Aorta (tissue), 5 donors: ENCODE measurements at regions not wholly inside any gene's neighbourhood (a gene's known extent, or its start where the extent isn't known, plus 50 kb on each side); places are given as distances from the start of the nearest gene placed in this dataset.
"Not testable (repeated sequence)": the region's sequence is repeated elsewhere in the genome, so short reads cannot be mapped to it uniquely, and the experiment has no call there.

Experiments used
- ATAC-seq: fragments of 200-7000 bp; cut with Tn5 transposase; one replicate; pipeline ENCODE4 v1.9.1; 2022; ENCODE audit warnings: moderate library complexity; ENCODE audit not compliant: low FRiP score
- DNase-seq, 2 donors: peaks; one replicate each; pipeline ENCODE4 v3.0.0-alpha.2; 2020
- H3K27ac ChIP-seq, 2 donors: one replicate each; pipeline ENCODE4 v1.5.1; 2013; ENCODE audit warnings: low read length in 2 of 2, mild to moderate bottlenecking in 2 of 2, moderate library complexity in 2 of 2, control low read depth in 1 of 2, inconsistent platforms in 1 of 2, low read depth in 1 of 2
- H3K27me3 ChIP-seq, 2 donors: one replicate each; pipeline ENCODE4 v1.6.1; 2013; ENCODE audit warnings: control low read depth in 1 of 2, low read length in 1 of 2, mild to moderate bottlenecking in 1 of 2, moderate library complexity in 1 of 2; ENCODE audit not compliant: insufficient read depth in 2 of 2, control insufficient read depth in 1 of 2
- H3K36me3 ChIP-seq, 2 donors: one replicate each; pipeline ENCODE4 v1.6.1; 2013; ENCODE audit warnings: control low read depth in 1 of 2, low read length in 1 of 2, mild to moderate bottlenecking in 1 of 2; ENCODE audit not compliant: insufficient read depth in 2 of 2, control insufficient read depth in 1 of 2
- H3K4me1 ChIP-seq, 2 donors: one replicate each; pipeline ENCODE4 v1.6.1; 2013; ENCODE audit warnings: low read length in 2 of 2, control low read depth in 1 of 2, mild to moderate bottlenecking in 1 of 2, moderate library complexity in 1 of 2; ENCODE audit not compliant: insufficient read depth in 2 of 2, control insufficient read depth in 1 of 2
- H3K4me3 ChIP-seq, 2 donors: one replicate each; pipeline ENCODE4 v1.5.1; 2013; ENCODE audit warnings: low read length in 2 of 2, control low read depth in 1 of 2, mild to moderate bottlenecking in 1 of 2
- H3K9me3 ChIP-seq: one replicate; pipeline ENCODE4 v1.6.1; 2013; ENCODE audit warnings: mild to moderate bottlenecking, low read length; ENCODE audit not compliant: control insufficient read depth
- WGBS, 2 donors: extraction: QIAGEN DNeasy Blood & Tissue Kit; methylation state at CpG; one replicate each; pipeline ENCODE4 v1.1.7; 2013; 5-methylcytosine and 5-hydroxymethylcytosine counted together
- intact Hi-C, 2 donors: fragments of 100-400 bp; cut with DNase I; formaldehyde crosslinking; loops; one replicate each; pipeline versions ENCODE4 v1.14.2 to v1.15.0; 2022
- donor health status: healthy with polysubstance abuse.
- donor health status: Bipolar disorder and iron deficiency.
- donor health status: DM: no; HTN: no; CAD: no.
- donor health status: DM: no; HTN: no; CAD: no.
- donor health status: DM: yes; HTN: yes; CAD: no.

DNA sequence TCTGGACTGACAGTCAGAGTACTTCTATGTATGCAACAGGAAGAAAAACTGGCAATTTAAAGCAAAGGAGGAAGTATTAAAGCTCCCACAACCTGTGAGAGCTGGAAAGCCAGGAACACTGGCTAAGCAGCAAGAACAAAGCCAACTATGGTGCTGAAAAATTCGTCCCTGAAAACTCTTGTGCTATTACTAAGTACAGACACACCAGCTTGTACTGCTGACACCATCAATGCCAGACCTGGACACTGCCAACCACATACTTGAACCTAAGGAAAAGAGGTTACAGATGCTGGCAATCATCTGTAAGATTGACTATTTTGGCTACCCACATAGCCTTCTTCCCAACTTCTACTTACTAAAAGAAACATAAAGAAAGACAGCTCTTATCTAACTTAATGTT is 1110.6 kb downstream of the SORCS3 start:
- WGBS, 2 donors, result 36% methylated on average over 1 of the region's 1 CpG
- no peak overlapping the region for H3K4me3 ChIP-seq
- ATAC-seq (no peak), DNase-seq (no peak)
- H3K27me3 ChIP-seq, result no peaks in the 10 kb centered on the region
- intact Hi-C loops, result no loop called here
- no peaks in the 10 kb centered on the region for H3K36me3 ChIP-seq
- H3K27ac ChIP-seq, result no peak overlapping the region
- no peaks in the 10 kb centered on the region for H3K4me1 ChIP-seq
- H3K9me3 ChIP-seq, result no peaks in the 10 kb centered on the region

DNA sequence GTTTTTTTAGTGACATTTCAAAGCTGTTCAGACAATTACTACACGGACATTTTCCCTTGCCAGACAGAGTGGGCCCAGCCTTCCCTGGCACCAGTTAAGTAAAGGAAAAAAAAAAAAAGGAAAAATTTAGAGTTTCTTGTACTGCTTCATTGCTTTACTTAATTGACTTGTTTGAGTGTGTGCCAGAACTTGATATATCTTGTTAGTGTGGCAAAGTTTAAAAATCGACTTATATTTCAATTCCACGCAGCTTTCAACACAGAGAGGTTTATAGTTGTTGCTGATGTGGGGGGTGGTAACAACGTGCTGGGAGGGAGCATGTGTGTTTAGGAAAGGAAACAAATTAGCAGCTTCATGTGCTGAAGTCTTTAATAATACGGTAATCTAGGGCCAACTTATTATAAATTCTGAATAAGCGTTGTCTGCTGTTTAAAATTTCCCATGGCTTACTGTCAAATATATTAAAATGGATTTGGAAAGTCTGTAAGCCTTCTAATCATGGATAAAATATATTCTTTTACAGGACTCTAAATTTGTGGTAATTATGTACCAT is 1104.6 kb downstream of the SORCS3 start:
- no peaks in the 10 kb centered on the region for H3K4me1 ChIP-seq
- H3K4me3 ChIP-seq, result no peak overlapping the region
- ATAC-seq (no peak), DNase-seq (no peak)
- H3K36me3 ChIP-seq, result no peaks in the 10 kb centered on the region
- intact Hi-C loops, result no loop called here
- H3K9me3 ChIP-seq, result peaks cover 1% of the 10 kb centered on the region
- no peaks in the 10 kb centered on the region for H3K27me3 ChIP-seq
- WGBS, 2 donors, result 63 to 65% methylated on average over 6 of the region's 6 CpGs
- no peak overlapping the region for H3K27ac ChIP-seq

DNA sequence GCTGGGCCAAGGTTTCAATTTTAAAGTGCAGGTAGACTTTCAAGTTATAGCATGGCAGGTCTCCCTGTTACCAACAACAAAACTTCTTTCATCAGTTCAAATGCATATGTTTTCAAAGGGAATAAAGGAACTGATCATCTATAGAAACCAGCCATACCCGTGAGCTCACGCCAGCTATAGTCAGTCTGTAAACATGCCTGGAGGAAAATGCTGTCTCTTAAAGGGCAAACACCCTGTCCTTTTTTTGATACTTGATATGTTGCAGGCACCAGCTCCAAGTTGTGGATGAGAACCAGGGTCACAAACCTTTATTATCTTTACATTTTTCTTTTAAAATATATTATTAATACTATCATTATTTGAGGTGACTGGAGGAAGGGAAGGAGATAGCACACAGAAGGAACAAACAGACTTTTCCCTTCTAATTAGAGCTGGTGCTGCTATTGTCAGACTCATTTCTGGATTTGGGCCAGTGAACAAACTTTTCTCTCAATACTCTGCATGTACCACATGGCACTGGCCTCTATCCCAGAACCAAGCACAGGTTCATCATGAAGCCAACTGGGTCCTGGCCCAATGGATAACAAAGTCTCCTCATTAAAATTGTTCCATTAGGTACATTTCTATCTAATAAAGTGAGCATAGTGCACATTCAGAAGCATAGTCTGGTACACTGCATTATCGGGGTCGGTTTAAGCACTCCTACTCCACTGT is 1102.4 kb downstream of the SORCS3 start:
- Histone ChIP-seq H3K4me1 (no peaks in the 10 kb centered on the region), H3K27ac (no peak overlapping the region), H3K4me3 (no peak overlapping the region), H3K9me3 (peaks cover 1% of the 10 kb centered on the region), H3K36me3 (no peaks in the 10 kb centered on the region), H3K27me3 (no peaks in the 10 kb centered on the region)
- ATAC-seq (no peak), DNase-seq (no peak)
- WGBS, 2 donors, result 60 to 64% methylated on average over 4 of the region's 4 CpGs
- intact Hi-C loops, result no loop called here

DNA sequence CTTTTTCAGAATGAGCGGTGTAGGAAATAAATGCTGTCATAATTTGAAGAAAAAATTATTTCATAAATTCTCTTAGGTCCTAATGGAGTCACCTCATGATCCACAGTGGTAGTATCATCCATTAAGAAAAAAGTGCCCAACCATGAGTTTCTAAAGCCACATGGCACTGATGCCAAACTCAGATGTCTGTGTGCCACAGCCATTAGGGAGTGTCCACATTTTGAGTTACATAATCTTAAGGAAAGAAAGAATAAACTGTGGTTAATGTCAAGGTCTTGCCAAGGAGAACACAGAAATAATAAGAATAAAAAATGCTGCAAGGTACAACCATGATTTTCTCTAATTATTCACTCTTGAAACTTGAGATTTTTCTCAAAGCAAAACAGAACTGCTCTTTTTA is 1101.8 kb downstream of the SORCS3 start:
- no peaks in the 10 kb centered on the region for H3K27me3 ChIP-seq
- no peaks in the 10 kb centered on the region for H3K4me1 ChIP-seq
- WGBS, 2 donors, result 90 to 96% methylated on average over 1 of the region's 1 CpG
- H3K9me3 ChIP-seq, result peaks cover 1% of the 10 kb centered on the region
- DNase-seq (no peak), ATAC-seq (no peak)
- no peak overlapping the region for H3K4me3 ChIP-seq
- intact Hi-C loops, result no loop called here
- H3K36me3 ChIP-seq, result no peaks in the 10 kb centered on the region
- no peak overlapping the region for H3K27ac ChIP-seq

DNA sequence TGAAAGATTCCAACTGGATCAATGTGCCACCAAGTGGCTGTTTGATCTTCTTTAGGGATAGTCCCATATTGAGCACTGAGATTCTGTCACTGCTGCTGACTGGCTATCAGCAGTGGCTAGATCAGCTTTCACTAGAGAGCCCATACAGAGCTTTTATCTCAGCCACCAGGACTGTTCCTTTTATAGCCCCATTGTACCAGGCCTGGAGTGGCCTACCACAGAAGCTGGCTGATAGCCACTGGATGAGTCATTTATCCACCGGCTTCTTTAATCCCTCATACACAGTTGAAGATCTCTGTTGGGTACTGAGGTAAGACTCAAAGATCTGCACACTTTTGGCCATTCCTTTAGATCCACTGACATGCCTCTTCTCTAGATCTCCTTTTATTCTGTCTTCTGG is 1101.1 kb downstream of the SORCS3 start:
- ATAC-seq, result no peak
- Histone ChIP-seq H3K27me3 (no peaks in the 10 kb centered on the region), H3K4me1 (no peaks in the 10 kb centered on the region), H3K36me3 (no peaks in the 10 kb centered on the region), H3K4me3 (no peak overlapping the region), H3K27ac (no peak overlapping the region), H3K9me3 (peaks cover 1% of the 10 kb centered on the region)
- WGBS, 2 donors, result 83 to 87% methylated on average over 1 of the region's 1 CpG
- intact Hi-C loops, result no loop called here
- DNase-seq, result no peak

DNA sequence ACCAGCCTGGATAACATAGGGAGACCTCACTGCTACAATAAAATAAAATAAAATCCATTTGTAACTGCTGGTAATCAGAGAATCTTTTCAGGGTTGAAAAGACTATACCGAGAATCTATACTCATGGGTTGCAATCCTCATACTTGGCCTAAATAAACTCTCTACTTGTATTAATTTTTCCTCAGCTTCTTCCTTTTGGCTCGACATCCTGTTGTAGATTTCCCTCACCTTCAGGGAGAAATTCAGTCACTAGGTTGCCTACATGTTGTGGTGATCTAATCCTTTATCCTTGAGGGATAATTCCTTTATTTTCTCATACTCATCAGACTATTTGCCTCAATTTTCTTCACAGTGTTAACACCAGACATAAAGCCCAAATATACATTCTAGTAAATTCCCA is 1093.4 kb downstream of the SORCS3 start:
- 66 to 76% methylated on average over 2 of the region's 2 CpGs for WGBS, 2 donors
- no peak overlapping the region for H3K27ac ChIP-seq
- intact Hi-C loops, result no loop called here
- no peaks in the 10 kb centered on the region for H3K27me3 ChIP-seq
- DNase-seq, result no peak
- ATAC-seq, result no peak
- H3K36me3 ChIP-seq, result no peaks in the 10 kb centered on the region
- no peaks in the 10 kb centered on the region for H3K4me1 ChIP-seq
- no peak overlapping the region for H3K4me3 ChIP-seq
- H3K9me3 ChIP-seq, result peaks cover 2% of the 10 kb centered on the region

DNA sequence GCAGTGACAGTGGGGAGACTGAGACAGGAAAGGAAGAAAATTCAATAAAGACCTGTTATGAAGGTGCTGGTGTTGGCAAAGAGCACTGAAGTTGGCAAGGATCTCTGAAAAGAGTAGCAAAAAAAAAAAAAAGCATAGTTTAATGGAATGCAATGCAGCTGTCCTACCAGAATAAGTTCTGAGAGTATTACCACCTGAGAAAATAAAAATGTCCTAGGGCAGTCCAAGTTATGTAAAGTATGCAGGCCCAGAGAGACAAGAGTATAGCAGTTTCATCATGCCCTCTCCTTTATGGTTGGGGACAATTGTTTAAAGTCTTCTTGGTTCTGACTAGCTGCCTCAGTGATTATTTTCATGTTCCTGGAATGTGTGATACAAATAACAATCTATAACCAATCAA is 1092.8 kb downstream of the SORCS3 start:
- Histone ChIP-seq H3K4me3 (no peak overlapping the region), H3K9me3 (peaks cover 2% of the 10 kb centered on the region), H3K4me1 (no peaks in the 10 kb centered on the region), H3K27me3 (no peaks in the 10 kb centered on the region), H3K36me3 (no peaks in the 10 kb centered on the region), H3K27ac (no peak overlapping the region)
- intact Hi-C loops, result no loop called here
- DNase-seq, result no peak
- no peak for ATAC-seq

DNA sequence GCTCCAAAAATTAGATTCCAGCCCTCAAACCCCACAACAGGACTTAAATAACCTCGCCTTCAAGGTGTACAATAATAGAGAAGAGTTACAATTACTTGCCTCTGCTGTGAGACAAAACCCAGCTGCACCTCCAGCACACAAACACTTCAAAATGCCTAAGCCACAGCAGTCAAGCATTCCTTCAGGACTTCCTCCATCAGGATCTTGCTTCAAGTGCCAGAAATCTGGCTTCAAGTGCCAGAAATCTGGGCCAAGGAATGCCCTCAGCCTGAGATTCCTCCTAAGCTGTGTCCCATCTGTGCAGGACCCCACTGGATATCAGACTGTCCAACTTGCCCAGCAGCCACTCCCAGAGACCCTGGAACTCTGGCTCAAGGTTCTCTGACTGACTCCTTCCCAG is 1088.3 kb downstream of the SORCS3 start:
- DNase-seq (no peak), ATAC-seq (no peak)
- intact Hi-C loops, result no loop called here

DNA sequence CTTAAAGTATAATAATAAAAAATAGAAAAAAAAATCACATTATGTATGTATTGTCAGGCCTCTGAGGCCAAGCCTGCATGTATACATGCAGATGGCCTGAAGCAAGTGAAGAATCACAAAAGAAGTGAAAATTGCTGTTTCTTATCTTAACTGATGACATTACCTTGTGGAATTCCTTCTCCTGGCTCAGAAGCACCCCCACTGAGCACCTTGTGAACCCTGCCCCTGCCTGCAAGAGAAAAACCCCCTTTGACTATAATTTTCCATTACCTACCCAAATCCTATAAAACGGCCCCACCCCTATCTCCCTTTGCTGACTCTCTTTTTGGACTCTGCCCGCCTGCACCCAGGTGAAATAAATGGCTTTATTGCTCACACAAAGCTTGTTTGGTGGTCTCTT is 1086.5 kb downstream of the SORCS3 start:
- WGBS, 2 donors, result 37 to 49% methylated on average over 2 of the region's 2 CpGs

More for the DNA sequence above, 1088.3 kb downstream of the SORCS3 start:
- Histone ChIP-seq H3K27ac (no peak overlapping the region), H3K27me3 (no peaks in the 10 kb centered on the region), H3K4me1 (no peaks in the 10 kb centered on the region), H3K4me3 (no peak overlapping the region), H3K9me3 (peaks cover 2% of the 10 kb centered on the region), H3K36me3 (no peaks in the 10 kb centered on the region)
- WGBS, 2 donors, result 42 to 56% methylated on average over 1 of the region's 1 CpG

More for the DNA sequence above, 1086.5 kb downstream of the SORCS3 start:
- ATAC-seq, H3K27me3 ChIP-seq, H3K27ac ChIP-seq, DNase-seq, H3K36me3 ChIP-seq, H3K4me3 ChIP-seq, intact Hi-C loops, H3K4me1 ChIP-seq, H3K9me3 ChIP-seq: not testable (repeated sequence)
